ENCODE measurements at regions not wholly inside any gene's neighbourhood (a gene's known extent, or its start where the extent isn't known, plus 50 kb on each side); places are given as distances from the start of the nearest gene placed in this dataset.

- H3K79me2 ChIP-seq (ENCODE audit: control insufficient read depth, insufficient read depth, low read length): no peaks in the 10 kb centered on the region
- 71% methylated on average over 8 of the region's 8 CpGs for WGBS (ENCODE audit: insufficient coverage, insufficient replicate concordance, low lambda C conversion rate, missing lambda C conversion rate)
- ChIA-PET SMC1A (ENCODE audit: uncharacterized antibody, unreplicated experiment) (interaction anchor here (0.8 to 22.6 kb wide), 22 partner anchors 8 to 584 kb away, joined by 3 to 912 read pairs (median 8); no protein-coding TSS in a partner anchor), CTCF (interaction anchor here (0.7 to 9.8 kb wide), 39 partner anchors 8 to 597 kb away, joined by 3 to 411 read pairs (median 6); no protein-coding TSS in a partner anchor), RAD21 (ENCODE audit: unreplicated experiment) (interaction anchor here (0.6 to 6.6 kb wide), 20 partner anchors 8 to 264 kb away, joined by 3 to 190 read pairs (median 6); no protein-coding TSS in a partner anchor), POLR2A (interaction anchor here (0.6 to 5.6 kb wide), 10 partner anchors 9 to 179 kb away, joined by 3 to 39 read pairs (median 3); no protein-coding TSS in a partner anchor)
- BruUV-seq (replicated peaks): no TSS peak
- no peaks in the 10 kb centered on the region for H3K36me3 ChIP-seq (ENCODE audit: control insufficient read depth in 2 of 2, insufficient read depth in 2 of 2, low read length in 1 of 2)
- intact Hi-C loops (cut with micrococcal nuclease; ENCODE audit: unreplicated experiment): loop anchor here (5.0 to 10.0 kb wide), 2 partner anchors 263 to 596 kb away; partner anchors contain the start of gene AJUBA
- ATAC-seq (no peak), DNase-seq (ENCODE audit: low read depth, low spot score) (no peak), FAIRE-seq (no peak)
- no peak overlapping the region for H2AFZ ChIP-seq (ENCODE audit: control insufficient read depth, low read depth, low read length)
- in situ Hi-C loops (cut with MboI): loop anchor here (10.0 kb wide), 1 partner anchor 466 kb away; no protein-coding TSS in a partner anchor
- no peak overlapping the region for H3K9ac ChIP-seq (ENCODE audit: control insufficient read depth, insufficient read depth, low read length)
- H4K20me1 ChIP-seq (ENCODE audit: control insufficient read depth, insufficient read depth): no peaks in the 10 kb centered on the region
- H3K4me1 ChIP-seq (ENCODE audit: control insufficient read depth, insufficient read depth, low read length): peaks cover 58% of the 10 kb centered on the region
- H3K4me3 ChIP-seq: no peak overlapping the region
- no peaks in the 10 kb centered on the region for H3K9me3 ChIP-seq (replicated peaks; ENCODE audit: control insufficient read depth, insufficient read depth, low read length)
- no peak overlapping the region for H3K27ac ChIP-seq (ENCODE audit: control insufficient read depth, insufficient read depth)
- TF ChIP-seq, protein P1, sequence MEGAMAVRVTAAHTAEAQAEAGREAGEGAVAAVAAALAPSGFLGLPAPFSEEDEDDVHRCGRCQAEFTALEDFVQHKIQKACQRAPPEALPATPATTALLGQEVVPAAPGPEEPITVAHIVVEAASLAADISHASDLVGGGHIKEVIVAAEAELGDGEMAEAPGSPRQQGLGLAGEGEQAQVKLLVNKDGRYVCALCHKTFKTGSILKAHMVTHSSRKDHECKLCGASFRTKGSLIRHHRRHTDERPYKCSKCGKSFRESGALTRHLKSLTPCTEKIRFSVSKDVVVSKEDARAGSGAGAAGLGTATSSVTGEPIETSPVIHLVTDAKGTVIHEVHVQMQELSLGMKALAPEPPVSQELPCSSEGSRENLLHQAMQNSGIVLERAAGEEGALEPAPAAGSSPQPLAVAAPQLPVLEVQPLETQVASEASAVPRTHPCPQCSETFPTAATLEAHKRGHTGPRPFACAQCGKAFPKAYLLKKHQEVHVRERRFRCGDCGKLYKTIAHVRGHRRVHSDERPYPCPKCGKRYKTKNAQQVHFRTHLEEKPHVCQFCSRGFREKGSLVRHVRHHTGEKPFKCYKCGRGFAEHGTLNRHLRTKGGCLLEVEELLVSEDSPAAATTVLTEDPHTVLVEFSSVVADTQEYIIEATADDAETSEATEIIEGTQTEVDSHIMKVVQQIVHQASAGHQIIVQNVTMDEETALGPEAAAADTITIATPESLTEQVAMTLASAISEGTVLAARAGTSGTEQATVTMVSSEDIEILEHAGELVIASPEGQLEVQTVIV (IDR thresholded peaks at IDR 0.05; ENCODE audit: borderline replicate concordance, partially characterized antibody): peak; percentile 6
- TF ChIP-seq PML (IDR thresholded peaks at IDR 0.05; ENCODE audit: low read length): no peak
- H3K27me3 ChIP-seq (replicated peaks in 1 of 2; ENCODE audit: control insufficient read depth in 2 of 2, insufficient read depth in 2 of 2, low read length in 1 of 2): no peaks in the 10 kb centered on the region
- H3K4me2 ChIP-seq (ENCODE audit: control insufficient read depth, insufficient read depth): no peak overlapping the region
These were observed 200.1 kb downstream of the DAD1 start for GRCh38 chr14:22388669-22389595.
